M059J (cell line): ENCODE measurements at regions not wholly inside any gene's neighbourhood (a gene's known extent, or its start where the extent isn't known, plus 50 kb on each side); places are given as distances from the start of the nearest gene placed in this dataset.
"Not testable (repeated sequence)": the region's sequence is repeated elsewhere in the genome, so short reads cannot be mapped to it uniquely, and the experiment has no call there.

Experiments used
- DNase-seq: peaks from one replicate; pipeline ENCODE4 v3.0.0-alpha.2; 2012; ENCODE audit warnings: low read depth

DNA sequence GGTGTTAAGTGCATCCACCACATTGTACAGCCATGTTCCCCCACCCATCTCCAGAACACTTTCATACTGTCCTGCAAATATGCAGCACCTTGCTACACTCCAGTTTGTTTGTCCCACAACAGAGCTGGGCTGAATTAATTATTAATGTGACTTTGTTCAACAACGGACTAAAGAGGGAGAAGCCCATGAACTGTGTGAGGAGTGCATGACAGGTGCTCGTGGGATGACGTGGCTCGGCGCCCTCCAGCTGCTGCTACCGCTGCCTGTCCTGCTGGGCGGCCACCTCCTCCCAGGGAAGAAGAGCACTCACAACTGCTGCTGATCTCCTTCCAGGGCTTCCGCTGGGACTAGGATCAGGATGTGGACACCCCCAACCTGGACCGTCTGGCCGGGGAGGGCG, 111.2 kb upstream of the DEFB108B start:
- not testable (repeated sequence) for DNase-seq

GRCh38 chr11:71723991-71724390, 109.0 kb upstream of the DEFB108B start:
- DNase-seq = not testable (repeated sequence)

- DNase-seq = not testable (repeated sequence)
Measured at GRCh38 chr11:71730748-71731147, 102.3 kb upstream of the DEFB108B start.

- DNase-seq = not testable (repeated sequence)
Measured at GRCh38 chr11:71734368-71734767, 98.6 kb upstream of the DEFB108B start.

- not testable (repeated sequence) for DNase-seq
Measured at GRCh38 chr11:71738317-71738716, 94.7 kb upstream of the DEFB108B start.

DNA sequence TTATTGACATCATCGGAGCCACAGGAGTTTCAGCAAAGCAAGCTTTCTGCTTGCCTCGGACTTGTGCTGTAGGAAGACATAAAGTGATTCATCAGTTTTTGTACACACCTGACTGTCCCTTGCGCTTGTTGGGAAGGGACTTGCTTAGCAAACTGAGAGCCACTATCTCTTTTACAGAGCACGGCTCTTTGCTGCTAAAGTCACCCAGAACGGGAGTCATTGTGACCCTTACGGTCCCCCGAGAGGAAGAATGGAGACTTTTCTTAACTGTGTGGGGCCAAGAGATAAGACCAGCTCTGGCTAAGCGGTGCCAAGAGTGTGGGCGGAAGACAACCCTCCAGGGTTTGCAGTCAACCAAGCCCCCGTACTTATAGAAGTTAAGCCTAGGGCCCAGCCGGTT, 89.6 kb upstream of the DEFB108B start:
- DNase-seq = not testable (repeated sequence)

DNA sequence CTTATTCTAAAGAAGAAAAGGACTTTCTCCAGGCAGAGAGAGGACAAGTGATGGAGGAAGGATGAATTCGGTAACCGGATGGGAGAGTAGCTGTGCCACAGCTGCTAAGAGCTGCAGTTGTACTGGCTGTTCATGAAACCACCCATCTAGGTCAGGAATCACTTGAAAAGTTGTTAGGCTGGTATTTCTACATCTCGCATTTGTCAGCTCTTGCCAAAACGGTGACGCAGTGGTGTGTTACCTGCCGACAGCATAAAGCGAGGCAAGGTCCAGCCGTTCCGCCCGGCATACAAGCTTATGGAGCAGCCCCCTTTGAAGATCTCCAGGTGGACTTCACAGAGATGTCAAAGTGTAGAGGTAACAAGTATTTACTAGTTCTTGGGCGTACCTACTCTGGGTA, 87.3 kb upstream of the DEFB108B start:
- not testable (repeated sequence) for DNase-seq

DNA sequence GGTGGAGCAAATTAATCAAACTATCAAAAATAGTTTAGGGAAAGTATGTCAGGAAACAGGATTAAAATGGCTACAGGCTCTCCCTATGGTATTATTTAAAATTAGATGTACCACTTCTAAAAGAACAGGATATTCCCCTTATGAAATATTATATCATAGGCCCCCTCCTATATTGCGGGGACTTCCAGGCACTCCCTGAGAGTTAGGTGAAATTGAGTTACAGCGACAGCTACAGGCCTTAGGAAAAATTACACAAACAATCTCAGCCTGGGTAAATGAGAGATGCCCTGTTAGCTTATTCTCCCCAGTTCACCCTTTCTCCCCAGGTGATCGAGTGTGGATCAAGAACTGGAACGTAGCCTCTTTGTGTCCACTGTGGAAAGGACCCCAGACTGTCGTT, 86.7 kb upstream of the DEFB108B start:
- not testable (repeated sequence) for DNase-seq

DNA sequence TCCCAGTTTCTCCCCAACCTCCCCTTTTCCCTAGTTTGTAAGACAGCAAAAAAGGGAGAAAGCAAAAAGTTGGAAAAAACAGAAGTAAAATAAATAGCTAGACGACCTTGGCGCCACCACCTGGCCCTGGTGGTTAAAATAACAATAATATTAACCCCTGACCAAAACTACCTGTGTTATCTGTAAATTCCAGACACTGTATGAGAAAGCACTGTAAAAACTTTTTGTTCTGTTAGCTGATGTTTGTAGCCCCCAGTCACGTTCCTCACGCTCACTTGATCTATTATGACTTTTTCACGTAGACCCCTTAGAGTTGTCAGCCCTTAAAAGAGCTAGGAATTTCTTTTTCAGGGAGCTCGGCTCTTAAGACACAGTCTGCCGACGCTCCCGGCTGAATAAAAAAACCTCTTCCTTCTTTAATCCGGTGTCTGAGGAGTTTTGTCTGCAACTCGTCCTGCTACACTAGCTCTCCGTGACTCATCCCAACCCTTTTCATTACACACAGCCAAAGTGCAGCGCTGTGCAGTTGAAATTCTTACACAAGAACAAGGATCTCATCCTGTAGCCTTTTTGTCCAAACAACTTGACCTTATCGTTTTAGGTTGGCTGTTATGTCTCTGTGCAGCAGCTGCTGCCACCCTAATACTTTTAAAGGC, 83.9 kb upstream of the DEFB108B start:
- not testable (repeated sequence) for DNase-seq

DNA sequence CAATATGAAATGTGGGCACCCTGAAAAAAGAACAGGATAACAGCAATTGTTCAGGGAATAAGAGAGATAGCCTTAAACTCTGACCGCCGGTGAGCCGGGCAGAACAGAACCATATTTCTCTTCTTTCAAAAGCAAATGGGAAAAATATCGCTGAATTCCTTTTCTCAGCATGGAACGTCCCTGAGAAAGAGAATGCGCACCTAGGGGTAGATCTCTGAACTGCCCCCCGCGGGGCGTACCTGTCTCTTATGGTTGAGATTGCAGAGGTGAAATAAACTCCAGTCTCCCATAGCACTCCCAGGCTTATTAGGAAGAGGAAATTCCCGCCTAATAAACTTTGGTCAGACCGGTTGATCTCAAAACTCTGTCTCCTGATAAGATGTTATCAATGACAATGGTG, 82.1 kb upstream of the DEFB108B start:
- not testable (repeated sequence) for DNase-seq

DNA sequence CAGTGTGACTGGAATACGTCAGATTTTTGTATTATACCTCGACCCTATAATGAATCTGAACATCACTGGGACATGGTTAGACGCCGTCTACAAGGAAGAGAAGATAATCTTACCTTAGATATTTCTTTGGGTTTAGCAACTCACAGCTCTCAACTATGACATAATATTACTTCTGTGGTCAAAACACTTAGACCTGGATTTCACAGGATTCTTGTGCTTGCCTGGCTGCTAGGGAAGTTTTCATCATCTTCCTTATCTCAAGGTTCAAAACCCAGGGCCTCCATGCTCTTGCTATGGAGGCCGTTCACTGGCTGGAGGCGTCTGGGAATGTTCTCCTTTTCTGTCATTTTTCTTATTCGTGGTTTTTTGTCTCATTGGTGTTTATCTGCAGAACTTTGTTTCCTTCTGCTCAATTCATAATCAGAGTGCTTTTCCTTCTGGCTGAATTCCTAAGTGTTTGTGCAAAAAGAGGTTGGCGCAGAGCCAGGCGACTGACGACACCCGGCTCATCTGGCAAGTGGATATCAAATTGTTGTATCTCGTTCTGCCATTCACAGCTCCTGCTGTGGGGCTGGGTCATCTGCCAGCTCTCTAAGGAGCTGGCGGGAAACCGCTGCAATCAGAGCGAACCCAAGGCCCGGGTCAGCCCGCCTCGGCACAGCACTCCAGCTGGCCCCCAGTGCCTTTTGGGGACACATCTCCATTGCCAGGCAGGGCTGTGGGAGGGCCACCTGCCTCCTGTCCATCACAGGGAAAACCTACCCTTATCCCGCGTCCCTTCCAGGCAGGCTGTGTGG, 68.1 kb upstream of the DEFB108B start:
- DNase-seq = not testable (repeated sequence)

- not testable (repeated sequence) for DNase-seq
Measured at GRCh38 chr11:71767016-71767415, 66.0 kb upstream of the DEFB108B start.

DNA sequence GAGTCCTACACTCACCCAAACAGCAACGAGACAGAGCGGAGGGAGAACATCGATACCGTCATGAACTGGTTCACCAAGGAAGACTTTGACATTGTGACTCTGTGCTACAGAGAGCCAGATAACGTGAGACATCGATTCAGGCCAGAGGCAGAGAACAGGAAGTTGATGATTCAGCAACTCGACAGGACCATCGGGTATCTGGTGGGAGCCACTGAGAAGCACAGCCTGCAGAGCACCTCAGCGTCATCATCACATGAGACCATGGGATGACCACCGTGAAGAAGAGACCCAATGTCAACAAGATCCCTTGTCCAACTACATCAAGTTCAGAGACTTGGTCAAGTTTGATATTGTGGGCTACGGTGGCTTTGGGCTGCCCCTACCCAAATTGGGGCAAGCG, 60.8 kb upstream of the DEFB108B start:
- peak; percentile 12 for DNase-seq

GRCh38 chr11:71774603-71775222, 58.3 kb upstream of the DEFB108B start:
- DNase-seq = no peak

GRCh38 chr11:71780116-71780515, 52.9 kb upstream of the DEFB108B start:
- peak; percentile 26 for DNase-seq

DNA sequence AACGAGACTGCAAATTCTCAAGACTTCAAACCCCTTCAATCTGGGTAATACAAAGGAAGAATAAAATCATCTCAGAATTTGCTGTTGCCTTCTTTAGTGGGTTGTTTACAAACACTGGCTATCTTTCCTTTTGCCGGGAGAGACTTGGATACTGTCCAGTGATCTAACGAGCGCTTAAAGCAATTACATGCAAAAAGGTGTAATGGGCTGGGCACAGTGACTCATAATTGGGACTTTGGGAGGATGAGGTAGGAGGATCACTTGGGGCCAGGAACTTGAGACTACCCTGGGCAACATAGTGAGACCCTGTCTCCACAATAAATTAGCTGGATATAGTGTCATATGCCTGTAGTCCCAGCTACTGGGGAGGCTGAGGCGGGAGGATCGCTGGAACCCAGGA, 52.2 kb upstream of the DEFB108B start:
- DNase-seq = peak; percentile 55

- not testable (repeated sequence) for DNase-seq
Measured at GRCh38 chr11:71781491-71781890, 51.5 kb upstream of the DEFB108B start.

DNA sequence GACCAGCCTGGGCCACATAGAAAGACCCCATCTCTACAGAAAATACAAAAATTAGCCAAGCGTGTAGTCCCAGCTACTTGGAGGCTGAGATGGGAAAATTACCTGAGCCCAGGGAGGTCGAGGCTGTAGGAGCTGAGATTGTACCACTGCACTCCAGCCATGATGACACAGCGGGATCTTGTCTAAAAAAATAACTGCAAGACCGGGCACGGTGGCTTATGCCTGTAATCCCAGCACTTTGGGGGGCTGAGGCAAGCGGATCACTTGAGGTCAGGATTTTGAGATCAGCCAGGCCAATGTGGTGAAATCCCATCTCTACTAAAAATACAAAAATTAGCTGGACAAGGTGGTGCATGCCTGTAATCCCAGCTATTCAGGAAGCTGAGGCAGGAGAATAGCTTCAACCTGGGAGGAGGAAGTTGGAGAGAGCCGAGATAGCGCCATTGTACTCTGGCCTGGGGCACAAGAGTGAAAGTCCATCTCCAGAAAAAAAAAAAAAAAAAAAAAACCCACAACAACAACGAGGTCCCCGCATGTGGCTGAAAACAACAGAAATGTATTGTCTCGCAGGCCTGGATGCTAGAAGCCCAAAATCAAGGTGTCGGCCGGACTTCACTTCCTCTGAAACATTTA, 50.7 kb upstream of the DEFB108B start:
- DNase-seq = not testable (repeated sequence)

- DNase-seq = peak; percentile 65
Measured at GRCh38 chr11:71783191-71783590, 49.8 kb upstream of the DEFB108B start.
